ENCODE measurements at regions not wholly inside any gene's neighbourhood (a gene's known extent, or its start where the extent isn't known, plus 50 kb on each side); places are given as distances from the start of the nearest gene placed in this dataset.
"Not testable (repeated sequence)": the region's sequence is repeated elsewhere in the genome, so short reads cannot be mapped to it uniquely, and the experiment has no call there.

DNA sequence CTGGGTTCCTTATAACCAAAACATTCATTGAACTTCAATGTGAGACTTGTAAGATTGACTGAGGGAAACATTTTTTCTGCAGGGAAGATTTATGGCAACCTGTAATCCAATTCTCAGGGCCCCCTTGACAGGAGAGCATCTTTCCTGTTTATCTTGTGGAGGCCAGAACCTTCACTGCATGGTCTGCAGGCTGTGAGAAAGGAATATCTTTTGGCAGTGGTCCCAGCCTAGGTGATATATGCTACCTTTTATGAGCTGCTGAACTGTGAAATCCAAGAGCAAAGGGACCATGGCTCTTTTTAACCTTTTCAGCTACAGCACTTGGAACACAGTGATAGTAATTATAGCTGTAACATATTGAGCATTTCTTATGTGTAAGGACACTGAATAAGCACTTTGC, 590.2 kb upstream of the B3GAT1 start:
- H3K4me3 ChIP-seq (ENCODE audit: low read depth, low read length) = no peak overlapping the region
- TF ChIP-seq, protein P1, sequence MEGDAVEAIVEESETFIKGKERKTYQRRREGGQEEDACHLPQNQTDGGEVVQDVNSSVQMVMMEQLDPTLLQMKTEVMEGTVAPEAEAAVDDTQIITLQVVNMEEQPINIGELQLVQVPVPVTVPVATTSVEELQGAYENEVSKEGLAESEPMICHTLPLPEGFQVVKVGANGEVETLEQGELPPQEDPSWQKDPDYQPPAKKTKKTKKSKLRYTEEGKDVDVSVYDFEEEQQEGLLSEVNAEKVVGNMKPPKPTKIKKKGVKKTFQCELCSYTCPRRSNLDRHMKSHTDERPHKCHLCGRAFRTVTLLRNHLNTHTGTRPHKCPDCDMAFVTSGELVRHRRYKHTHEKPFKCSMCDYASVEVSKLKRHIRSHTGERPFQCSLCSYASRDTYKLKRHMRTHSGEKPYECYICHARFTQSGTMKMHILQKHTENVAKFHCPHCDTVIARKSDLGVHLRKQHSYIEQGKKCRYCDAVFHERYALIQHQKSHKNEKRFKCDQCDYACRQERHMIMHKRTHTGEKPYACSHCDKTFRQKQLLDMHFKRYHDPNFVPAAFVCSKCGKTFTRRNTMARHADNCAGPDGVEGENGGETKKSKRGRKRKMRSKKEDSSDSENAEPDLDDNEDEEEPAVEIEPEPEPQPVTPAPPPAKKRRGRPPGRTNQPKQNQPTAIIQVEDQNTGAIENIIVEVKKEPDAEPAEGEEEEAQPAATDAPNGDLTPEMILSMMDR (IDR thresholded peaks at IDR 0.05; ENCODE audit: low read depth, low read length) = no peak

DNA sequence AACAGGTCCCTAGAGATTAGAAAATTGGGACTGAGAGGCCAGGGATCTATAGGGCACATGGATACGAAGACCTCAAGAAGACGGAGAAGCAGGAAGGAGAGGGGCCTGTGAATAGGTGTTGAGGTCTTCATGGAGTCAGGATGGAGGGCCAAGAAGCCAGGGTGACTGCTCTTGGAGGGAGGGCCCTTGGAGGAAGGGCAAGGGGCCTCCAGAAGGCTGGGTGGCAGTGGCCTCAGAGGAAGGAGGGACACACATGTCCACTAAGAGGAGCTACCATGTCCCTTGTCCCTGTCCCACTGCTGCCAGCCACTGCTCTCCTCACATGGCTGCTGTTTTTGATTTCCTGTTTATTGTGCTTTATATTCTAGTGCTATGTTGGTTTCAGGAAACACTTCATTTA, 589.5 kb upstream of the B3GAT1 start:
- TF ChIP-seq, protein P1 (IDR thresholded peaks at IDR 0.05; ENCODE audit: low read depth, low read length) = no peak
- H3K4me3 ChIP-seq (ENCODE audit: low read depth, low read length) = no peak overlapping the region

DNA sequence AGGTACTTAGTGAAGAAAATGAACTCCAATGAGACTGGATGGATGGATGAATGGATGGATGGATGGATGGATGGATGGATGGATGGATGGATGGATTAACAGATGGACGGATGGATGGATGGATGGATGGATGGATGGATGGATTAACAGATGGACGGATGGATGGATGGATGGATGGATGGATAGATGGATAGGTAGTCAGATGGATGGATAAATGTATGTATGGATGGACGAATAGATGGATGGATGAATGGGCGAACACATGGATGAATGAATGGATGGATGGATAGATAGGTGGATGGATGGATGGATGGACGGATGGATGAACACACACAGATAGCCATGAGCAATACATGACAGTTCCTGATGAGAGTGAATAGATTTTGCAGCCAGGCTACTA, 589.0 kb upstream of the B3GAT1 start:
- H3K4me3 ChIP-seq (ENCODE audit: low read depth, low read length) = not testable (repeated sequence)

DNA sequence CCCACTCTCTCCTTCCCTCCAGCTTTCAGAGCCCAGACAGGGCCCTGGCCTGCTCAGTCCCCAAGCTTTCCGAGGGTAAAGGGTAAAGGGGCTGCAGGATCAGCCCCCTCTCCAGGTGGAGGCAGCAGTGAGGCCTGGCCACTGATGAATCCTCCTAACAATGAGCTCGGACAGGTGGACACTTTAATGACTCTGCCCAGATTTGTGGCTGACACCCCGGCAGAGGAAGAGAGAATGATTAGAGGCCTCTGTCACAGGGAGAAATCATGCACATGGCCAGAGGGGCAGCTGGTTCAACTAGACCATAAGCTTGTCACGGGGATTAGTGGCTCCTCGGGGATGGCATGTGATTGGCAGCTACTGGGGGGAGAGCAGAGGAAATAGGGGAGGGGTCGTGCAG, 587.5 kb upstream of the B3GAT1 start:
- TF ChIP-seq, protein P1 (IDR thresholded peaks at IDR 0.05; ENCODE audit: low read depth, low read length) = no peak
- H3K4me3 ChIP-seq (ENCODE audit: low read depth, low read length) = no peak overlapping the region

DNA sequence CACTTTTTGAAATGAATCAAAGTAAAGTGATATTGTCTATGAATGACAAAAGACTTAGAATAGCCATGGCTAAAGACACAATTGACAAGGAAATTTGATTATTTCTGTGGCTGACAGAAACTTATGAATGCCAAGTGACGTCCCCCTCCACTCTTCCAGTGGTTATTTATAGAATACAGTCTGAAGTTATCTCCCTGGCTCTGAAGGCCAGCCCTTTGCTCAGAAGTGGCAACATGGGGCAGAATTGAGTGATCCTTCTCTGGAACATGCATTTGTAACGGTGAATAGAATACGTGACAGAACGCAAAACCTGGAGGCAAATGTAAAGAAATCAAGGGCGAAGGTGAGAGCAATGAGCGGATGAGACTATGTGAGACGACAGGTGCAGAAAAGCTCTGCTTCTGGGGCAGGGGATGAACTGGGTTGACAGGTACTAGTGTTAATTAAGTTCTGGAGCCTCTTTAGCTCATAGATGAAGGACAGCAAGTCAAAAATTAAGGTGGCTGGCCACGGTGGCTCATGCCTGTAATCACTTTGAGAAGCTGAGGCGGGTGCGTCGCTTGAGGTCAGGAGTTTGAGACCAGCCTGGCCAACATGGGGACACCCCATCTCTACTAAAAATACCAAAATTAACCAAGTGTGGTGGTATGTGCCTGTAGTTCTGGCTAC, 585.7 kb upstream of the B3GAT1 start:
- no peak overlapping the region for H3K4me3 ChIP-seq (ENCODE audit: low read depth, low read length)
- TF ChIP-seq, protein P1 (IDR thresholded peaks at IDR 0.05; ENCODE audit: low read depth, low read length) = no peak

DNA sequence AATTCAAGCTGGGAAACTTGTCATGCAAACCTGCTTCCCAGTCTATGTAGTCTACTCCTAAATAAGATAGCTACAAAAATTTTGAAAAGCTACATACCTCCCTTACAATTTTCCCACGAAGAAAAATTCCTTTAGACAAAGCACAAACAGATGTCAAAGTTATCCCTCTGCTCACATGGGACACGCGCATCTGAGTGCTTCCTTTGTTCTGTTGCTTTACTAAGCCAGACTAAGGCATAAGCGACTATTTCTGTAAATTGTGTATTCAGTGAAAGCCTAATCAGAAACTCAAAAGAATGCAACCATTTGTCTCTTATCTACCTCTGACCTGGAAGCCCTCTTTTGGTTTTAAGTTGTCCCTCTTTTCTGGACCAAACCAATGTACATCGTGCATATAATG, 583.7 kb upstream of the B3GAT1 start:
- TF ChIP-seq, protein P1 (IDR thresholded peaks at IDR 0.05; ENCODE audit: low read depth, low read length) = no peak

DNA sequence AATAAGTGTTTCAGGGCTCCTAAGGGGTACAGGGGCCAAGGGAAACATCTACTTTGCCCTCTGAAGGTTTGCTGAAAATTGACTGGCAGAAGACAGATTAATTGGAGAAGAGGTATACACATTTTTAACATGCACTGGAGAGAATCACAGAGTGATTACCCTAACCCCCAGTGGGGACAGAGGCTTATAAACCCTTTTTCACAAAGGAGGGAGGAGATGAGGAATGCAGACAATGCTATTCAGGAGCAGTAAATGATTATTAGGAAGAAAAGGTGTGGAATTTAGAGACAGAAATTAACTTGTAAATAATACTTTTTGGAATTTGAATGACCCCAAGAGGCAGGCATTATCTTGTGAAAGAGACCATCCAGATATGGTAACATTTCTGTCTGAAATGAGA, 582.4 kb upstream of the B3GAT1 start:
- TF ChIP-seq, protein P1 (IDR thresholded peaks at IDR 0.05; ENCODE audit: low read depth, low read length) = no peak
- H3K4me3 ChIP-seq (ENCODE audit: low read depth, low read length) = no peak overlapping the region

More for the DNA sequence above, 583.7 kb upstream of the B3GAT1 start:
- H3K4me3 ChIP-seq (ENCODE audit: low read depth, low read length) = no peak overlapping the region

DNA sequence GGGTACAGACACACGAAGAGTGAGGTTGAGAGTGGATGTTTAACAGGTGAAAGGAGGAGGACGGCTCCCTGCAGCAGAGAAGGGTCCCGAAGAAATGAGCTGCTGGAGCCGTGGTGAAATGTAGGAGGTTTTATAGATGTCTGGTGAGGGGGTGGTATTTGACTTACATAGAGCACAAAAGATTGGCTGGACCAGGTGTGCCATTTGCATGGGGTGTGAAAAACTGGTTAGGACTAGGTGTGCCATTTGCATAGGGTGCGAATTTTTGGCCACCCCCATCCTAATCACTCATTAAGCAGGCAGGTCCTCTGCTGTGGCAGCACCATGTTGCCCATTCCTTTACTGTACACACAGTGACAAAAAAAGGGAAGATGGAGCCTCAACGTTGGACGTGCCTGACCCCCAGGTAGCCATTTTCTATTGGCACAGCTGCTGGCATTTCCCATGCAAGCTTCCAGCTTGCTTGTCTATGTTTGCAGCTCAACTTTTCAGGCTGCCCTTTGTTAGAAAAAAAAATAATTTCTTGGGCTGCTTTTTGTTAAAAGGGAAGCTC, 581.7 kb upstream of the B3GAT1 start:
- no peak overlapping the region for H3K4me3 ChIP-seq (ENCODE audit: low read depth, low read length)
- TF ChIP-seq, protein P1 (IDR thresholded peaks at IDR 0.05; ENCODE audit: low read depth, low read length) = no peak
